ENCODE measurements at regions not wholly inside any gene's neighbourhood (a gene's known extent, or its start where the extent isn't known, plus 50 kb on each side); places are given as distances from the start of the nearest gene placed in this dataset.

DNA sequence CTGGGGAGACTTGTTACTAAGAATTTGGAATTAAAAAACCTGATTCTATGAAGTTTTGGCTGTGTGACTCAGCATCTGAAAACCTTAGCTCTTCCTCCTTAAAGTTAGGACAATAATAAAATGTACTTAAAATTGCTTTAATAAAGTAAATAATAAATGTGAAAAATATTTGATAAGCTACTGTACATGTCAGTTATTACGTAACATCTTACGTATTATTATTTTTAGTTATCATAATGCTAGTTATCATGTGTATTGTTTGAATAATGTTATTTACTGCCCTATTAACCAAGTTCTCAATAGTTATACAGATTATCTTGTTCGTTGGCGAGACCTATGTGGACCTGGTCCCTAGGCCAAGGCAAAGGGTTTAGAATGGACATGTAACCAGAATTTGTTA is 449.2 kb upstream of the ADGRL3 start:
- Mint-ChIP-seq H3K36me3 (no peaks in the 10 kb centered on the region), H3K4me1 (no peaks in the 10 kb centered on the region), H3K4me3 (no peak overlapping the region), H3K27me3 (no peaks in the 10 kb centered on the region), H3K9me3 (peaks cover 0 to 22% (median 2%) of the 10 kb centered on the region in 7 donors), H3K27ac (no peak overlapping the region)
- Histone ChIP-seq H3K36me3 (ENCODE audit: control insufficient read depth, insufficient read depth, low read length) (no peaks in the 10 kb centered on the region), H3K27me3 (ENCODE audit: control insufficient read depth, insufficient read depth, low read length) (no peaks in the 10 kb centered on the region), H3K9me3 (ENCODE audit: control insufficient read depth in 2 of 2, low read length in 2 of 2) (peaks cover 0 to 11% of the 10 kb centered on the region in 2 experiments), H3K27ac (ENCODE audit: insufficient read depth, low read length, poor library complexity, severe bottlenecking) (no peak overlapping the region), H3K4me3 (ENCODE audit: low read depth, low read length) (no peak overlapping the region), H3K4me1 (ENCODE audit: control insufficient read depth, insufficient read depth, low read length, poor library complexity, severe bottlenecking) (no peaks in the 10 kb centered on the region)
- no peak for ATAC-seq (ENCODE audit: low read depth in 2 of 2)
- no peak for DNase-seq

DNA sequence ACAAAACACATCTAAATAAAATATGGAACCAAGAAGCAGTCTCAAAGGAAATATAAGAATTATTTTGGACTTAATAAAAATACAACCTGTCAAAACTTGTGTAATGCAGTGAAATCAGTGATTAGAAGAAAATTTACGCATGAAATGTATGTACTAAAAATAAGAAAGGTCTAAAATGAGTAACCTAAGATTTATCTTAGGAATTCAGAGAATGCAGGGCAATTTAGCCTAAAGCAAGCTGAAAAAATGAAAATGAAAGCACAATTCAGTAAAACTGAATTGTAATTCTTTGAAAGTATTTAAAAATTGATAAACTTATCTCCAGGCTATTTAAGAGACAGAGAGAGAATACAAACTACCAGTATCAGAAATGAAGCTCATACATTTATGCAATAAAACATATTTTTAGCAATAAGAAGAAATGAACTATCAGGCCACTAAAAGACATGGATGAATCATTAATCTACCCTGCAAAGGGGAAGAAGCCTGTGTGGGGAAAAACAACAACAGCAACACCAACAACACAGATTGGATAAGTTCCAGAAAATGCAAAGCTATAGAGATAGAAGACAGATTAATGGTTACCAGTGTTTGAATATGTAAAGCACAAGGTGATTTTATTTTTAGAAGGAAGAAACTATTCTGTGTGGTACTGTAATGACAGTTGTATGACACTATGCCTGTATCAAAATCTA is 442.0 kb upstream of the ADGRL3 start:
- H3K9me3 ChIP-seq (ENCODE audit: control insufficient read depth in 2 of 2, low read length in 2 of 2) = peaks cover 0 to 9% of the 10 kb centered on the region in 2 experiments
- H3K27ac ChIP-seq (ENCODE audit: insufficient read depth, low read length, poor library complexity, severe bottlenecking) = no peak overlapping the region
- Mint-ChIP-seq H3K36me3 (no peaks in the 10 kb centered on the region), H3K9me3 (peaks cover 0 to 32% (median 7%) of the 10 kb centered on the region in 7 donors), H3K4me1 (no peaks in the 10 kb centered on the region), H3K27me3 (no peaks in the 10 kb centered on the region), H3K4me3 (no peak overlapping the region), H3K27ac (no peak overlapping the region)
- H3K27me3 ChIP-seq (ENCODE audit: control insufficient read depth, insufficient read depth, low read length) = no peaks in the 10 kb centered on the region
- ATAC-seq (ENCODE audit: low read depth in 2 of 2) (no peak), DNase-seq (no peak)
- H3K4me3 ChIP-seq (ENCODE audit: low read depth, low read length) = no peak overlapping the region
- H3K36me3 ChIP-seq (ENCODE audit: control insufficient read depth, insufficient read depth, low read length) = no peaks in the 10 kb centered on the region
- no peaks in the 10 kb centered on the region for H3K4me1 ChIP-seq (ENCODE audit: control insufficient read depth, insufficient read depth, low read length, poor library complexity, severe bottlenecking)

DNA sequence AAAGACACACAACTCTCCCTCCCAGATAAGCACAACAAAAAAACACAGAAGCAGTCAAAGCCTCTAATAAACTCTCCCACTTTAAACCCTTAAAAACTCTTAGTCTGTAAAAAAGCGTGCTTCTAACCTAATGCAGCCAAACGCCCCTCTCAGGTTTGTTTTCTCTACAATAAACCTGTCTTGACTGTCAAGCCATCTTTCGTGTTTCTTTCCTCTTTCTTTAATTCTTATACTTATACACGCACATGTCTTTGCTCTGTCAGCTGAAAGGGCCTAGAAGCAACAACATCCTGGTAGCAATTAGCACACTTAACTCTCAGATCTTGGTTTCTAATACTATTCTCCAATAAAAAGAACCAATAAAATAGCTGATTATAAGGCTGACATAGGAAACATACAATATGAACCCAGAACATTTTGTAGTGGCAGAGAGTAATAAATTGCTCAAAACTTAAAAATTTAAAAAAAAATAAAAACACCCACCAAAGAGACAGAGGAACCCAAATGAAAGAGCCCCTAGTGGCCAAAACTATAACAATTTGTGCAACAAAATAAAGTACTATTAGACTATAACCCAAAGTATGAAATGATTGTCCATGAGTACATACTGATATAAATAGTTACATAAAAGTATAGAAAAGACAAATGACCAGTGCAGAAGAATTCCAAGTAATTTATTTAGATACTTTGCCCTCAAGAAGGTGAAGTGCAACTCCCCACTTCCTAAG is 440.4 kb upstream of the ADGRL3 start:
- no peaks in the 10 kb centered on the region for H3K27me3 ChIP-seq (ENCODE audit: control insufficient read depth, insufficient read depth, low read length)
- Mint-ChIP-seq H3K4me1 (no peaks in the 10 kb centered on the region), H3K9me3 (peaks cover 0 to 37% (median 7%) of the 10 kb centered on the region in 7 donors), H3K36me3 (no peaks in the 10 kb centered on the region), H3K27ac (no peak overlapping the region), H3K4me3 (no peak overlapping the region), H3K27me3 (no peaks in the 10 kb centered on the region)
- H3K4me1 ChIP-seq (ENCODE audit: control insufficient read depth, insufficient read depth, low read length, poor library complexity, severe bottlenecking) = no peaks in the 10 kb centered on the region
- ATAC-seq (ENCODE audit: low read depth in 2 of 2) (no peak), DNase-seq (no peak)
- no peak overlapping the region for H3K4me3 ChIP-seq (ENCODE audit: low read depth, low read length)
- no peaks in the 10 kb centered on the region for H3K36me3 ChIP-seq (ENCODE audit: control insufficient read depth, insufficient read depth, low read length)
- peaks cover 0 to 5% of the 10 kb centered on the region in 2 experiments for H3K9me3 ChIP-seq (ENCODE audit: control insufficient read depth in 2 of 2, low read length in 2 of 2)
- no peak overlapping the region for H3K27ac ChIP-seq (ENCODE audit: insufficient read depth, low read length, poor library complexity, severe bottlenecking)

DNA sequence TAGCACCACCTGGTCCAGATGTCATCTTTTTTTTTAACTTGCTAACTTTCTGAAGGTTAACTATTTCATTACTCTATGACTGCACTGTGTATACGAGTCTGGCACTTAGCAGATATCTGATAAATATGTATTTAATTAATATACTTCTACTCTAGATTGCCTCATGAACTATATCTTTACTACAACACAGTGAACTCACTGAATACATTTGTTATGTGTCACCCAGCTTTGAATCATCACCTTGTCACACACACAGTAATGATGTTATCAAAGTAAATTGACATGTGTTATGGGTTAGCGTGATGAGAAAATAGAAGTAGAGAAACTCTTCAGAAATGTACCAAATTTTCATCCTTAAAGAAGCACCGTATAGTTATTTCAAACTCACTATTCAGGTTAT is 419.3 kb upstream of the ADGRL3 start:
- no peaks in the 10 kb centered on the region for H3K27me3 Mint-ChIP-seq
- Histone ChIP-seq H3K4me1 (ENCODE audit: control insufficient read depth, insufficient read depth, low read length, poor library complexity, severe bottlenecking) (no peaks in the 10 kb centered on the region), H3K9me3 (ENCODE audit: control insufficient read depth in 2 of 2, low read length in 2 of 2) (peaks cover 0 to 4% of the 10 kb centered on the region in 2 experiments), H3K36me3 (ENCODE audit: control insufficient read depth, insufficient read depth, low read length) (no peaks in the 10 kb centered on the region), H3K27ac (ENCODE audit: insufficient read depth, low read length, poor library complexity, severe bottlenecking) (no peak overlapping the region), H3K27me3 (ENCODE audit: control insufficient read depth, insufficient read depth, low read length) (no peaks in the 10 kb centered on the region), H3K4me3 (ENCODE audit: low read depth, low read length) (no peak overlapping the region)
- no peak overlapping the region for H3K27ac Mint-ChIP-seq
- no peaks in the 10 kb centered on the region for H3K36me3 Mint-ChIP-seq
- no peak for DNase-seq
- H3K4me3 Mint-ChIP-seq = no peak overlapping the region
- peaks cover 0 to 22% (median 2%) of the 10 kb centered on the region in 7 donors for H3K9me3 Mint-ChIP-seq
- ATAC-seq (ENCODE audit: low read depth in 2 of 2) = no peak
- no peaks in the 10 kb centered on the region for H3K4me1 Mint-ChIP-seq

DNA sequence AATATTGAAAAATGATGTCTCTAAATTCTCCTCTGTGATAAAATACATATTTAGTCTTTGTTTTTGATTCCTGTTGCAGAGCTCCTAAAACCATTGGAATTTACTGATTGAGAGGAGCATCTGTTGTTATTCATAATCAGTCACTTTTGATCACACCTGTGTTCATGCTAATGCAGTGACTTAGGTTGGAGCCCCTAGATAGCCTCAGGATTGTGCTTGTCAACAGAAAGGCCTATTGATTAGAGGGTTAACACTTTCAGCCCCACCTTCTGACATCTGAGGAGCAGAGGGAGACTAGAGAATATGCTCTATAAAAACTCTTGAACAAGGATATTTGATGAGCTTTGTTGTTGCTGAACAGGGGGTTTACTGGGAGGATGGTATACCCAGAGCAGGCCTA is 409.5 kb upstream of the ADGRL3 start:
- no peaks in the 10 kb centered on the region for H3K4me1 ChIP-seq (ENCODE audit: control insufficient read depth, insufficient read depth, low read length, poor library complexity, severe bottlenecking)
- H3K4me1 Mint-ChIP-seq = no peaks in the 10 kb centered on the region
- DNase-seq = no peak
- no peaks in the 10 kb centered on the region for H3K36me3 Mint-ChIP-seq
- H3K27me3 Mint-ChIP-seq = no peaks in the 10 kb centered on the region
- ATAC-seq (ENCODE audit: low read depth in 2 of 2) = no peak
- H3K27ac Mint-ChIP-seq = no peak overlapping the region
- H3K9me3 ChIP-seq (ENCODE audit: control insufficient read depth in 2 of 2, low read length in 2 of 2) = no peaks in the 10 kb centered on the region
- no peak overlapping the region for H3K27ac ChIP-seq (ENCODE audit: insufficient read depth, low read length, poor library complexity, severe bottlenecking)
- no peak overlapping the region for H3K4me3 Mint-ChIP-seq
- no peaks in the 10 kb centered on the region for H3K27me3 ChIP-seq (ENCODE audit: control insufficient read depth, insufficient read depth, low read length)
- no peaks in the 10 kb centered on the region for H3K36me3 ChIP-seq (ENCODE audit: control insufficient read depth, insufficient read depth, low read length)
- H3K9me3 Mint-ChIP-seq = peaks cover 0 to 22% (median 5%) of the 10 kb centered on the region in 7 donors
- H3K4me3 ChIP-seq (ENCODE audit: low read depth, low read length) = no peak overlapping the region

DNA sequence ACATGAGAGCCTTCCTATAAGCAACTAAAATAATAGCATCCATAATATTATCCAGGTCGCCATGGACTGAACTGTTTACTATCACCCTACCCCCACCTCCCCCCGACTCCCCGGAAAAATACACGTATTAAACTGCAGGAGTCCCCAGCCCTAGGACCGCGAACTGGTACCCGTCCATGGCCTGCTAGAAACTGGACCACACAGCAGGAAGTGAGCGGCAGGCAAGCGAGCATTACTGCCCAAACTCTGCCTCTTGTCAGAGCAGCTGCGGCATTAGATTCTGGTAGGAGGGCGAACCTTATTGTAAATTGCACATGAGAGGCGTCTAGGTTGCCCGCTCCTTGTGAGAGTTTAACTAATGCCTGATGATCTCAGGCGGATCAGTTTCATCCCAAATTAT is 405.8 kb upstream of the ADGRL3 start:
- Mint-ChIP-seq H3K4me1 (no peaks in the 10 kb centered on the region), H3K9me3 (peaks cover 0 to 13% (median 5%) of the 10 kb centered on the region in 7 donors), H3K27ac (no peak overlapping the region), H3K4me3 (no peak overlapping the region), H3K27me3 (no peaks in the 10 kb centered on the region), H3K36me3 (no peaks in the 10 kb centered on the region)
- no peak overlapping the region for H3K4me3 ChIP-seq (ENCODE audit: low read depth, low read length)
- no peak overlapping the region for H3K27ac ChIP-seq (ENCODE audit: insufficient read depth, low read length, poor library complexity, severe bottlenecking)
- no peaks in the 10 kb centered on the region for H3K27me3 ChIP-seq (ENCODE audit: control insufficient read depth, insufficient read depth, low read length)
- no peak for DNase-seq
- no peaks in the 10 kb centered on the region for H3K36me3 ChIP-seq (ENCODE audit: control insufficient read depth, insufficient read depth, low read length)
- no peaks in the 10 kb centered on the region for H3K4me1 ChIP-seq (ENCODE audit: control insufficient read depth, insufficient read depth, low read length, poor library complexity, severe bottlenecking)
- H3K9me3 ChIP-seq (ENCODE audit: control insufficient read depth in 2 of 2, low read length in 2 of 2) = peaks cover 0 to 2% of the 10 kb centered on the region in 2 experiments
- ATAC-seq (ENCODE audit: low read depth in 2 of 2) = no peak

DNA sequence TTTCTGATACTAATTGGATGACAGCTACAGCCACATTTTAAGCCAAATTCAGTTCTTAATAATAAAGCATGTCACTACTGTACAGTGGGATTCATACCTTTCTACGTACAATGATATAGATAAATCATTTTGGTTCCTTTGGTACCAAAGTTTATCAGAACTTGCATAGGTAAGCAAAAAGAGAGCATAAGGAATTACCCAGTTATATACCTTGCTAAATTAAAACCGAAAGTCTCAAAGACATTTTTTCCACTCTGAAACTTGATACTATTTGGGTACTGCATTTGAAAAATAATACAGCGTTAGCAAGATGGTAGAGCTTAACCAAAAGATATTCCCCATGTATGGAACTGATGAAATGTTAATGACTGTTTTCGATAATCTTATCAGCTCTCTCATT is 400.9 kb upstream of the ADGRL3 start:
- no peak overlapping the region for H3K27ac Mint-ChIP-seq
- ATAC-seq (ENCODE audit: low read depth in 2 of 2) = no peak
- H3K27me3 ChIP-seq (ENCODE audit: control insufficient read depth, insufficient read depth, low read length) = no peaks in the 10 kb centered on the region
- DNase-seq = no peak
- no peaks in the 10 kb centered on the region for H3K36me3 Mint-ChIP-seq
- no peak overlapping the region for H3K4me3 ChIP-seq (ENCODE audit: low read depth, low read length)
- H3K27ac ChIP-seq (ENCODE audit: insufficient read depth, low read length, poor library complexity, severe bottlenecking) = no peak overlapping the region
- H3K9me3 ChIP-seq (ENCODE audit: control insufficient read depth in 2 of 2, low read length in 2 of 2) = peaks cover 0 to 2% of the 10 kb centered on the region in 2 experiments
- H3K36me3 ChIP-seq (ENCODE audit: control insufficient read depth, insufficient read depth, low read length) = no peaks in the 10 kb centered on the region
- H3K4me1 ChIP-seq (ENCODE audit: control insufficient read depth, insufficient read depth, low read length, poor library complexity, severe bottlenecking) = no peaks in the 10 kb centered on the region
- H3K4me3 Mint-ChIP-seq = no peak overlapping the region
- H3K9me3 Mint-ChIP-seq = peaks cover 0 to 13% (median 2%) of the 10 kb centered on the region in 7 donors
- H3K4me1 Mint-ChIP-seq = no peaks in the 10 kb centered on the region
- no peaks in the 10 kb centered on the region for H3K27me3 Mint-ChIP-seq

DNA sequence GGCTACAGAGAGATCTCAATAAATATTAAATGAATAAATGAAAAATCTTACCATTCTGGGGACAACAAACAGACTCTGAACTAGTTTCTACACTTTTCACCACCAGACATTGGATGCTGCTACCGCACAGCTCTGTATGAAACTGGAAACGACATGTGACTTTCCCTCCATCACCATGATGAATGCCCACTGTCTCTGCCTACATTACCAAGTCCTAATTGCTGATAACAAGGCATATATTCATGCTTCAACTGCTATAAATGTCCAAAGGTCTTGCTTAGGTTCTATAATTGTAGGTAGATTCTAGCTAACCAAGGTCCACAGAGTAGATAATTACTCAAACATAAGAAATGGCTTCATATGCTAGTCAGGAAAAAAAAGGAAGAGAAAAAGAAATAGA is 399.4 kb upstream of the ADGRL3 start:
- Mint-ChIP-seq H3K4me1 (no peaks in the 10 kb centered on the region), H3K36me3 (no peaks in the 10 kb centered on the region), H3K27me3 (no peaks in the 10 kb centered on the region), H3K27ac (no peak overlapping the region), H3K9me3 (peaks cover 0 to 12% (median 8%) of the 10 kb centered on the region in 7 donors), H3K4me3 (no peak overlapping the region)
- H3K4me1 ChIP-seq (ENCODE audit: control insufficient read depth, insufficient read depth, low read length, poor library complexity, severe bottlenecking) = no peaks in the 10 kb centered on the region
- DNase-seq (no peak), ATAC-seq (ENCODE audit: low read depth in 2 of 2) (no peak)
- H3K4me3 ChIP-seq (ENCODE audit: low read depth, low read length) = no peak overlapping the region
- peaks cover 0 to 2% of the 10 kb centered on the region in 2 experiments for H3K9me3 ChIP-seq (ENCODE audit: control insufficient read depth in 2 of 2, low read length in 2 of 2)
- H3K27ac ChIP-seq (ENCODE audit: insufficient read depth, low read length, poor library complexity, severe bottlenecking) = no peak overlapping the region
- no peaks in the 10 kb centered on the region for H3K36me3 ChIP-seq (ENCODE audit: control insufficient read depth, insufficient read depth, low read length)
- H3K27me3 ChIP-seq (ENCODE audit: control insufficient read depth, insufficient read depth, low read length) = no peaks in the 10 kb centered on the region
